GM10248 (cell line): ENCODE measurements at regions not wholly inside any gene's neighbourhood (a gene's known extent, or its start where the extent isn't known, plus 50 kb on each side); places are given as distances from the start of the nearest gene placed in this dataset.

Experiments used
- CTCF ChIA-PET: fragments of 300-600 bp; sonication (Branson Sonifier 250); formaldehyde crosslinking; extraction: SDS; loops from one replicate; lab custom pipeline; 2021; ENCODE audit warnings: antibody characterized with exemption; lab: Yijun Ruan, JAX
- POLR2A ChIA-PET: fragments of 350-650 bp; sonication (Branson Sonifier 250); formaldehyde crosslinking; extraction: SDS; loops from one replicate; lab custom pipeline; 2020; ENCODE audit warnings: antibody characterized with exemption; lab: Yijun Ruan, JAX
- DNase-seq: peaks from one replicate; pipeline ENCODE4 v3.0.0; 2012; ENCODE audit errors: extremely low spot score
- TF ChIP-seq, protein P1 (sequence below): IDR thresholded peaks from 2 replicates; pipeline ENCODE4 v1.5.1; 2012; ENCODE audit warnings: mild to moderate bottlenecking, low read depth; ENCODE audit errors: extremely low read depth, missing control alignments, control extremely low read depth

DNA sequence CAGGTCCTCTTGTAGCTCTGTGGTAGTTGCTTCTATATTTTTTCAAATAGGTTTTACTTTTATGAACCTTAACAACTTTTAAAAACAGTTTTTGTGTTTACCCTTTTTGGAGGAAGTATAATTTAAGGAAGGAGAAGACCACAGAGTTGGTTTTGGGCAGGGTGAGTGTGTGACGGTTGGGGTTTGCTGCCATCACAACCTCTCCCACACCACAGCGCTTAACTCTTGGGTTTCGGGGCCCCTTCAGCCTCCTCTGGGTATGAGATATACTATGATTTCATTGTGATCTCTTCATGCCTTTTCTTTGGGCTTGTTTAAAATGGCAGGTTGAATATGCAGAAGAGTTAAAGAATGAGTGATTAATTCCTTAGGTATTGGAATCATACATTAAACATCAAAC, 228.7 kb upstream of the CRY1 start:
- TF ChIP-seq, protein P1, sequence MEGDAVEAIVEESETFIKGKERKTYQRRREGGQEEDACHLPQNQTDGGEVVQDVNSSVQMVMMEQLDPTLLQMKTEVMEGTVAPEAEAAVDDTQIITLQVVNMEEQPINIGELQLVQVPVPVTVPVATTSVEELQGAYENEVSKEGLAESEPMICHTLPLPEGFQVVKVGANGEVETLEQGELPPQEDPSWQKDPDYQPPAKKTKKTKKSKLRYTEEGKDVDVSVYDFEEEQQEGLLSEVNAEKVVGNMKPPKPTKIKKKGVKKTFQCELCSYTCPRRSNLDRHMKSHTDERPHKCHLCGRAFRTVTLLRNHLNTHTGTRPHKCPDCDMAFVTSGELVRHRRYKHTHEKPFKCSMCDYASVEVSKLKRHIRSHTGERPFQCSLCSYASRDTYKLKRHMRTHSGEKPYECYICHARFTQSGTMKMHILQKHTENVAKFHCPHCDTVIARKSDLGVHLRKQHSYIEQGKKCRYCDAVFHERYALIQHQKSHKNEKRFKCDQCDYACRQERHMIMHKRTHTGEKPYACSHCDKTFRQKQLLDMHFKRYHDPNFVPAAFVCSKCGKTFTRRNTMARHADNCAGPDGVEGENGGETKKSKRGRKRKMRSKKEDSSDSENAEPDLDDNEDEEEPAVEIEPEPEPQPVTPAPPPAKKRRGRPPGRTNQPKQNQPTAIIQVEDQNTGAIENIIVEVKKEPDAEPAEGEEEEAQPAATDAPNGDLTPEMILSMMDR = no peak
- ChIA-PET CTCF (no interaction called here), POLR2A (no interaction called here)
- no peak for DNase-seq

DNA sequence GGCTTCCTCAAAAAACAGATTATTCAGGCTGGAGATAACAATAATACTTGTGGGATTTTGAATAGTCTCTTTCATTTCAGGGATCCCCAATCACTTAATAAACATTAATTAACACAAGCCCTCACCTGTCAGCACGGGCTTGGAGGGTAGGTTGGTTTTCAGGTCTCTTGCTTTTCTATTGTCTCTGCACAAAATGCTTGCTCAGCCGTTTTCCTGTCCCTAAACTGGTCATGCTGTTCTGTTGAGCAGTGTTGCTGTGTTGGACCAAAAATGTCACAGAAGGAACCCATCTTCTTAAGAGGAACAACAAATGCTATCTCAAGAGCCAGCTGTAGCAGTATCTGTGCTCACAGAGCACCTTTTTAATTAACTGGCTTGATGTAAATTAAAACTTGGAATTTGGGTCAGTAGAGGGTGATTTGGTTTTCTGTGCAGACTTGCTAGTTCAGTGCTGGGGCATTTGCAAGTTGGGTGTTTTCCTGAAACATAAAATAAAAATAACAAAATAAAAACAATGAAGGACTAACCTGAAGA, 231.8 kb upstream of the CRY1 start:
- POLR2A ChIA-PET = no interaction called here
- no peak for DNase-seq
- CTCF ChIA-PET = no interaction called here
- TF ChIP-seq, protein P1 = no peak

DNA sequence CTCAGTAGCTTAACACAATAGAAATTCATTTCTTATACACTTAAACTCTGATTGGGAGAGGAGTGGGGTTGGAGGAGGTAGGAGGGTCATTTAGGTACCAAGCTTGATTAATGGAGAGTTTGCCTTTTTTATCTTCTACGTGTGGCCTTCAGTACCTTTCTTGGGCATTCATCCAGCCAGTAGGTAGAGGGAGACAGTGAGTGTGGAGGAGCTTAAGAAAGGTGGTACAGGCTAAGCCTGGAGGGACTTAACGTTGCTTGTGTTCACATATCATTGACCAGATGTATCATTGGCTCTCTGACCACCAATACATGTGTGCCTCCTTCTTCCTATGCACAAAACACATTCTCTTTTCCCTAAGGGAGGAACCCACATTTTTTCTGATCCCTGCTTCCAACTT, 232.9 kb upstream of the CRY1 start:
- TF ChIP-seq, protein P1 = no peak
- DNase-seq = no peak
- POLR2A ChIA-PET = no interaction called here
- CTCF ChIA-PET = no interaction called here

DNA sequence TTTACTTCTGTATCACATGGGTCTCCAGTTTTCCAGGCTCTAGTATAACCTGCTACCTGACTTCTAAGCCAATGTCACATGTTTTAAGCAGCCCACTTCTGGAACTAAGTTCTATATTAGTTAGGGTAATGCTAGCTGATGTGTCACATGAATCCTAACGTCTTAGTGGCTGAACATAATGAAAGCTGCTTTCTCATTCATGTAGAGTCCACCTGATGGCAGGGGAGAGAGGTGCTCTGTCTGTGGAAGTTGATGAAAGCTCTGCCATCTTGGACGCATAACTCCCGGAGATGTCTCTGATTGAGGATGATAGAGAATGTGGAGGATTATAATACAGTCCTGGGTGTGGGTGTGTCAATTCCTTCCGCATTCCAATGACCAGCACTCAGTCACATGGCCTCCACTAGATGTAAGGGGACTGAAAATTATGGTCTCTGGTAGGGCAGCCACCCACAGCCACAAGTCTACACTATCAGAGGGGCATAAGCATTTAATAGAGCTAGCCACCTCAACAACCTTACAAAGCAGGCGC, 234.4 kb upstream of the CRY1 start:
- DNase-seq = no peak
- ChIA-PET CTCF (interaction anchor here (2.0 kb wide), 1 partner anchor 15 kb away, joined by 4 read pairs; no protein-coding TSS in a partner anchor), POLR2A (no interaction called here)
- TF ChIP-seq, protein P1 = no peak

DNA sequence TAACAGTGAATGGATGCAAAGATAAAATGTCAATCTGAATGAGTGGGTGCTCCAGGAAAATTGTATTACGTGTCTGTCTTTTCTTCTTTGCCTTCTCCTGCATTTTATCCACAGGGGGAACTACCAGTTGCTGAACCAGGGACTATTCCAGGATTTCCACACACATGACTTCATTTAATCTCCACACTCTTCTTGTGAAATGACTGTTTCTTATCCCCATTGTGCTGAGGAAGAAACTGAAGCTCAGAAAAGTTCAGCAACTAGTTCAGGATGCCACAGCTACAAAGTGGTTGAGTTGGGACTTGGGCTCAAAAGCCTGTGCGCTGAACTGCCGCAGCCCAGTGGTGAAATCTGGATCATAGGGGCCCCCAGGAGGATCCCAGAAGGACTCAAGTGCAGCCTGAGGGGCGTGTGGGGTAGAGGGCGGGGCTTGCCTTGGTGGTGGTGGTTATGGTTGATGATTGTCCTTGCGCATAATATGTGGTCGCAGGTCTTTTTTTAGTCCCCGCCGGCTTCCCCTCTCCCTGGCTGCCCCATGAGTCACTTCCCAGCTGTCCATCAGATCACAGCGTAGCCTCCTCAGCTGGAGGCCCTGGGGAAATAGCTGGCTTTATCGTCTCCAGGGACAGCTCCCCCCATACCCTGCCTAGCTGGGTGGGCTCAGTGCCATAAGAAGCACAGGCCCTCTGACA, 235.2 kb upstream of the CRY1 start:
- POLR2A ChIA-PET = no interaction called here
- TF ChIP-seq, protein P1 = no peak
- CTCF ChIA-PET = interaction anchor here (2.0 kb wide), 1 partner anchor 16 kb away, joined by 4 read pairs; no protein-coding TSS in a partner anchor
- no peak for DNase-seq

- CTCF ChIA-PET = no interaction called here
- DNase-seq = no peak
- POLR2A ChIA-PET = no interaction called here
- TF ChIP-seq, protein P1 = no peak
Measured at GRCh38 chr12:107329569-107330324, 236.4 kb upstream of the CRY1 start.
